GM12801 (cell line): ENCODE measurements at regions not wholly inside any gene's neighbourhood (a gene's known extent, or its start where the extent isn't known, plus 50 kb on each side); places are given as distances from the start of the nearest gene placed in this dataset.

ENCODE experiments used
- CTCF ChIP-seq: IDR thresholded peaks from one replicate; pipeline ENCODE4 v1.5.1; 2011; ENCODE audit warnings: control low read depth; ENCODE audit not compliant: insufficient read length; ENCODE audit errors: extremely low read depth

DNA sequence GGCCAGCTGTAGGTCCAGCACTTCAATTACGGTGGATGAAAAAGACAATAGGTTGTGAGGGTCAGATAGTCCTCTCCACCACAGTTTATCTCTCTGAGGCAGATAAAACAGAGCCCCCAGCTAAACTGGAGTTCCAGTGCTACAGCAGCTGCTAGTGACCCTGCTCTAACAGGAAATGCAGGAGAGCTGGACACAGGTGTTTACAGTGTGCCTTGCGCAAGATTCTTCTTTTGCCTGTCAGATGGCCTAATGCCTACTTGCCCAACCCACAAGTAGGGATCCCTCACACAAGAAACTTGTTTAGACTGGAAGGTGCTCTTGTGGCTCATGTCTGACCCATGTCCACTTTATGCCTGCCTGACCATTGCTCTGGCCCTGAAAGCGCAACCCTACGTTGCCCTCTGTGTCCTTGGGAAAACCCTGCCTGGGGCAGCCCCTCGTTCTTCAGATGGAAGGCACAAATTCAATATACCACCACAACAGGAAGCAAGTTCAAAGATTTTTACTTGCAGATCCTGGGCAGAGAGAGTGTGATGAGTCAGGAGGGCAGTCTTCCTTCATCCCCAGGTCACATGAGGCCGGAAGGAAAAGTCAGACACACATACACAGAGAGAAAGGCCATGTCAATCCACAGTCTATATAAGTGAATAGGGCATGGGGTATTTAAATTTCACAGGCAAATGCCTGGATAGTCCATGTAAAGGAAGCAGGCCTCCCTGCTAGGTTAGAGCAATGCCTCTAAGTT, 105.1 kb upstream of the ADGRL3 start:
- no peak for TF ChIP-seq CTCF

DNA sequence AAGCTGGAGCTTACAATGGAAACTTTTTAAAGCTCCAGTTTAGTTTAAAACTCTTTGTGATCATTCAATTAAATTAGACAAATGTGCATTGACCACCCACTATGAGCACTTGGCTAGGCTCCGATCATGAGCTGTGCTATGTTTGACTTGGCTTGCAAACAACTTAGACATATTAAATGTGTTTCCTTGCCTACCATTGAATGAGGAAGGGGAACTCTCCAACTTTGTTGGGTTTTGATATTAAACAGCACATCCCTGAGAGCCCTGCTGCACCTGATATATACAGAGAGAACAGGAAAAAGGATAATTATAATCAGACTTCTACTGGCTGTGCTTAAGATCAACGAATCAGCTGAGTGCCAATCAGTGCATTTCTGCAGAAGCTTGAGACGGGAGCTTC, 71.4 kb upstream of the ADGRL3 start:
- TF ChIP-seq CTCF: no peak

GRCh38 chr4:61129971-61130370, 70.2 kb upstream of the ADGRL3 start:
- TF ChIP-seq CTCF: no peak

DNA sequence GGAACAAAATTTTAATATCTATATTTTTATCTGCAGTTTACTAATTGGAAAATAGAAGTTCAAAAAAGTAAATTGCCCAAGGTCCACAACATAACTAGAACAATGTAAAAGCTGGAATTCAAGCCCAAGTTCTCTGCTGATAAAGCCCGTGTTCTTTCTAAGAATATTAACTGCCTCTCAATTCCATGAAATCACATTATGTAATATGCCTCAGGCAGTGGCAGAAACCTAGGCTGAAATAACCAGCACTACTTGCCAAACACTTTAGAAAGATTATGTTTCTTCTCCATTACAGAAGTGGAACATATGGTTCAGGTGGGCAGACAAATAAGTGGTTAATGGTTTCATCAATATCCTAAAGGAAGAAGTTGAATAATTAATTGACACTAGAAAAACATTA, 56.7 kb upstream of the ADGRL3 start:
- no peak for TF ChIP-seq CTCF

DNA sequence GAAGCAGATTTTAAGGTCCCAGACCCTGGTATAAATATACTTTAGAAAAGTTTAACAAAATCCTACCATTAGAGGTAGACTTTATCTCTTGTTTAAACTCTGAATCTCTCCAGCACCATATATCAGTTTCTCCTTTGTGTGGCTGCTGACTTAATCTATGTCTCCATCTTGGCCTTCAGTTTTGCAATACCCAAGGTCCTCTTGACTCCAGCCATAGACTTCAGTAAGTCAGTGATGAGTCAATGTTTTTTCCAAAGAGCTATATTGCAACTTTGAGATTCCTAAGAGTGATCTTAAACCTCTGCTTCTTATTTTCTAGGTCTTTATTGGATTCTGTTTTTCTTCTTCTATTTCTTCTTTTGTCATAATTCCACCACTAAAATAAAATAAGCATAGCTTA, 50.8 kb upstream of the ADGRL3 start:
- no peak for TF ChIP-seq CTCF
